PC-9 (cell line): ENCODE measurements at regions not wholly inside any gene's neighbourhood (a gene's known extent, or its start where the extent isn't known, plus 50 kb on each side); places are given as distances from the start of the nearest gene placed in this dataset.

Experiments
- CTCF ChIP-seq: fragments of 200-600 bp; sonication (generic); conservative IDR thresholded peaks from 2 replicates; pipeline ENCODE4 v1.6.1; 2017; ENCODE audit warnings: mixed run types, antibody characterized with exemption, mild to moderate bottlenecking, moderate library complexity
- EZH2 ChIP-seq: fragments of 200-600 bp; sonication (generic); IDR thresholded peaks from 2 replicates; pipeline ENCODE4 v1.8.0; 2017; ENCODE audit warnings: antibody characterized with exemption, low read depth

GRCh38 chr15:46450810-46451182, 816.0 kb downstream of the SQOR start:
- no peak for TF ChIP-seq CTCF
- TF ChIP-seq EZH2 = no peak
